ENCODE measurements at regions not wholly inside any gene's neighbourhood (a gene's known extent, or its start where the extent isn't known, plus 50 kb on each side); places are given as distances from the start of the nearest gene placed in this dataset.

DNA sequence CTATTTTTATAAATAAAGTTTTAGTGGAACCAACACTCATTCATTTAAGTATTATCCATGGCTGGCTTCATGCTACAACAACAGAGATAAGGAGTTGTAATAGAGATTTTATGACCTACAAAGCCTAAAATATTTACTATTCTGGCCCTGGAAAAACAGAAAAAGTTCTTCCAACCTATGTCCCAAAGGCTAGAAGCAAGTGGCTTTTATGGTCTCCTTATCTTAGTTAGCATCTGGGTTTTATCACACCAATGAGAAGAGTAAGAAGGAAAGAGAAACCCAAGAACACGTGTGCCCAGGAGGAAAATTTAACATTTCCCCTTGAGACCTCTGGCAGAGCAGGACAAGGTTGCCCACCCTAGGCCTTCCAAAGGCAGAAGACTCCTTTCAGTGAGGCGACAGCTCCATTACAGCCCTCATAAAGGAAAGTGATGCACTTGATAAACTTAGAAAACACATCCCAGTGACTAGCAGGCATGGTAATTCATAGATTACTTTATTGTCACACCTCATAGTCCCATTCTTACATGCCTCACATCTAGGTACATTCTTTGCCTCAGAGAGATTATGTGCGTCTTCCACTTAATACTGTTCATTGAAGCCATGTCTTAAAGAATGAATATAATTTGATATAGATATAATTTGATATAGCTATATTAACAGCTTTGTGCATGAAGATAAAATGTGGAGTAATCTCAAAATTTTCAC lies 113.2 kb upstream of the ACP3 start:
- TF ChIP-seq CTCF (IDR thresholded peaks at IDR 0.05; ENCODE audit: insufficient read depth, low read length), result no peak
- TF ChIP-seq REST (IDR thresholded peaks at IDR 0.05; ENCODE audit: insufficient replicate concordance, low read depth), result no peak
